GM12878 (cell line): ENCODE measurements at regions not wholly inside any gene's neighbourhood (a gene's known extent, or its start where the extent isn't known, plus 50 kb on each side); places are given as distances from the start of the nearest gene placed in this dataset.

ENCODE experiments used
- ATAC-seq: fragments of 200-7000 bp; cut with Tn5 transposase; 3 replicates; pipeline ENCODE4 v1.9.1; 2020; ENCODE audit warnings: mild to moderate bottlenecking, moderate library complexity
- BruUV-seq: library from RNA; stranded (reverse); fragments of 400-500 nt; replicated peaks from 2 replicates; lab custom pipeline; 2021; lab: Mats Ljungman, UMichigan
- CTCF ChIA-PET: fragments of 300-600 bp; sonication (Branson Sonifier 250); formaldehyde crosslinking; extraction: SDS; loops from one replicate; lab custom pipeline; 2021; ENCODE audit warnings: inconsistent platforms; lab: Yijun Ruan, JAX
- POLR2A ChIA-PET: fragments of 350-600 bp; formaldehyde crosslinking; extraction: SDS; loops from one replicate; lab custom pipeline; 2021; ENCODE audit warnings: inconsistent platforms; lab: Charles Lee
- RAD21 ChIA-PET: fragments of 300-600 bp; sonication (Branson Sonifier 250); formaldehyde crosslinking; loops from one replicate; lab custom pipeline; 2023; ENCODE audit warnings: antibody characterized with exemption; ENCODE audit not compliant: unreplicated experiment; lab: Charles Lee
- SMC1A ChIA-PET: fragments of 300-600 bp; sonication (Branson Sonifier 250); formaldehyde crosslinking; loops from one replicate; lab custom pipeline; 2023; ENCODE audit not compliant: unreplicated experiment, uncharacterized antibody; lab: Charles Lee
- DNase-seq: peaks from one replicate; pipeline ENCODE4 v3.0.0-alpha.2; 2011; ENCODE audit warnings: low read depth, low spot score
- FAIRE-seq: peaks from 3 replicates; lab custom pipeline; 2011; peaks lifted over from hg19 to GRCh38; lab: Jason Lieb, UNC
- H2AFZ ChIP-seq: 2 replicates; pipeline ENCODE4 v1.6.0; 2011; ENCODE audit warnings: low read depth, low read length, control low read depth; ENCODE audit not compliant: control insufficient read depth
- H3K27ac ChIP-seq: 2 replicates; pipeline ENCODE4 v1.5.1; 2011; ENCODE audit warnings: control low read depth; ENCODE audit not compliant: control insufficient read depth, insufficient read depth
- H3K27me3 ChIP-seq, 2 experiments: replicated peaks in 1 of 2; 2 replicates each; pipeline versions ENCODE4 v1.6.0 to v1.6.1; 2011; ENCODE audit warnings: low read length in 1 of 2; ENCODE audit not compliant: control insufficient read depth in 2 of 2, insufficient read depth in 2 of 2
- H3K36me3 ChIP-seq, 2 experiments: 2 replicates each; pipeline ENCODE4 v1.5.1; 2011; ENCODE audit warnings: low read length in 1 of 2; ENCODE audit not compliant: control insufficient read depth in 2 of 2, insufficient read depth in 2 of 2
- H3K4me1 ChIP-seq: 2 replicates; pipeline ENCODE4 v1.6.1; 2011; ENCODE audit warnings: mild to moderate bottlenecking, low read length, moderate library complexity, mixed read lengths; ENCODE audit not compliant: control insufficient read depth, insufficient read depth
- H3K4me2 ChIP-seq: 2 replicates; pipeline ENCODE4 v1.6.0; 2011; ENCODE audit warnings: control low read depth; ENCODE audit not compliant: control insufficient read depth, insufficient read depth
- H3K4me3 ChIP-seq: fragments of 200-600 bp; sonication (generic); 2 replicates; pipeline ENCODE4 v1.5.1; 2016
- H3K79me2 ChIP-seq: 2 replicates; pipeline ENCODE4 v1.6.0; 2011; ENCODE audit warnings: low read length; ENCODE audit not compliant: control insufficient read depth, insufficient read depth
- H3K9ac ChIP-seq: 2 replicates; pipeline ENCODE4 v1.8.0; 2011; ENCODE audit warnings: low read length, control low read depth, mixed read lengths; ENCODE audit not compliant: control insufficient read depth, insufficient read depth
- H3K9me3 ChIP-seq: replicated peaks from 3 replicates; pipeline ENCODE4 v1.5.1; 2011; ENCODE audit warnings: mild to moderate bottlenecking, low read length; ENCODE audit not compliant: control insufficient read depth, insufficient read depth
- H4K20me1 ChIP-seq: 2 replicates; pipeline ENCODE4 v1.6.0; 2011; ENCODE audit not compliant: control insufficient read depth, insufficient read depth
- CREM ChIP-seq: IDR thresholded peaks from 2 replicates; pipeline ENCODE4 v1.6.1; 2014; ENCODE audit warnings: antibody characterized with exemption, low read depth
- EED ChIP-seq: sonication (generic); IDR thresholded peaks from 2 replicates; pipeline ENCODE4 v1.6.1; 2016; ENCODE audit warnings: antibody characterized with exemption, low read depth
- EGR1 ChIP-seq, 2 experiments: IDR thresholded peaks; 1 replicate in 1 of 2; 2 replicates in 1 of 2; pipeline ENCODE4 v1.6.1; 2011 to 2012; ENCODE audit warnings: low read depth in 2 of 2, low read length in 2 of 2, borderline replicate concordance in 1 of 2, mild to moderate bottlenecking in 1 of 2, moderate library complexity in 1 of 2
- EP300 ChIP-seq, 2 experiments: fragments of 150-350 bp in 1 of 2; IDR thresholded peaks; 2 replicates each; pipeline ENCODE4 v1.6.1; 2011 to 2012; ENCODE audit warnings: low read depth in 2 of 2, low read length in 2 of 2, borderline replicate concordance in 1 of 2, improper control_type of control experiment in 1 of 2, inconsistent platforms in 1 of 2; ENCODE audit not compliant: control insufficient read depth in 1 of 2
- HSF1 ChIP-seq: fragments of 150-350 bp; IDR thresholded peaks from 2 replicates; pipeline ENCODE4 v1.6.1; 2014; ENCODE audit warnings: mild to moderate bottlenecking, low read depth, low read length
- NKRF ChIP-seq: fragments of 450-650 bp; conservative IDR thresholded peaks from 2 replicates; pipeline ENCODE4 v1.6.1; 2017; ENCODE audit warnings: mild to moderate bottlenecking, moderate library complexity
- RAD21 ChIP-seq: IDR thresholded peaks from 2 replicates; pipeline ENCODE4 v1.6.1; 2011; ENCODE audit warnings: mild to moderate bottlenecking, low read depth, low read length, moderate library complexity; ENCODE audit not compliant: insufficient read depth
- YY1 ChIP-seq: IDR thresholded peaks from 2 replicates; pipeline ENCODE4 v1.6.1; 2011; ENCODE audit warnings: low read depth, mild to moderate bottlenecking, low read length
- ZBED1 ChIP-seq: IDR thresholded peaks from 2 replicates; pipeline ENCODE4 v1.6.1; 2016; ENCODE audit warnings: borderline replicate concordance
- ZNF274 ChIP-seq: IDR thresholded peaks from one replicate; pipeline ENCODE4 v1.8.0; 2011; ENCODE audit not compliant: insufficient read length, insufficient read depth
- WGBS: methylation state at CpG from one replicate; pipeline ENCODE4 v1.1.6; 2016; ENCODE audit warnings: low lambda C conversion rate; ENCODE audit not compliant: insufficient replicate concordance, insufficient coverage; ENCODE audit errors: missing lambda C conversion rate; 5-methylcytosine and 5-hydroxymethylcytosine counted together
- in situ Hi-C: fragments of 300-500 bp; cut with MboI; formaldehyde crosslinking; loops from 9 replicates; pipeline ENCODE4 v1.14.3; 2018; ENCODE audit warnings: mixed read lengths
- intact Hi-C: fragments of 100-400 bp; cut with micrococcal nuclease; formaldehyde crosslinking; loops from one replicate; pipeline ENCODE4 v1.14.2; 2022; ENCODE audit not compliant: unreplicated experiment

GRCh38 chrX:20969565-20969964 lies 404.7 kb upstream of the CNKSR2 start:
- H3K27me3 ChIP-seq, result no peaks in the 10 kb centered on the region
- H3K4me2 ChIP-seq, result no peak overlapping the region
- ATAC-seq, result no peak
- no peak for DNase-seq
- RAD21 ChIA-PET, result no interaction called here
- H3K79me2 ChIP-seq, result no peaks in the 10 kb centered on the region
- TF ChIP-seq HSF1 (no peak), ZBED1 (no peak)
- H3K4me1 ChIP-seq, result no peaks in the 10 kb centered on the region
- POLR2A ChIA-PET, result interaction anchor here (0.6 kb wide), 1 partner anchor 18 kb away, joined by 3 read pairs; no protein-coding TSS in a partner anchor
- no TSS peak for BruUV-seq
- intact Hi-C loops (no loop called here), in situ Hi-C loops (no loop called here)
- no peaks in the 10 kb centered on the region for H3K9me3 ChIP-seq
- SMC1A ChIA-PET, result interaction anchor here (1.2 kb wide), 1 partner anchor 45 kb away, joined by 3 read pairs; no protein-coding TSS in a partner anchor
- H3K27ac ChIP-seq, result no peak overlapping the region
- H3K36me3 ChIP-seq, result no peaks in the 10 kb centered on the region
- H3K4me3 ChIP-seq, result no peak overlapping the region
- no peak for FAIRE-seq
- CTCF ChIA-PET, result interaction anchor here (1.5 kb wide), 1 partner anchor 14 kb away, joined by 3 read pairs; no protein-coding TSS in a partner anchor
- H2AFZ ChIP-seq, result no peak overlapping the region
- no peaks in the 10 kb centered on the region for H4K20me1 ChIP-seq
- WGBS, result 6% methylated on average over 1 of the region's 1 CpG
- H3K9ac ChIP-seq, result no peak overlapping the region

GRCh38 chrX:20968996-20969395 lies 405.2 kb upstream of the CNKSR2 start:
- intact Hi-C loops (no loop called here), in situ Hi-C loops (no loop called here)
- DNase-seq (no peak), ATAC-seq (no peak), FAIRE-seq (no peak)
- Histone ChIP-seq H4K20me1 (no peaks in the 10 kb centered on the region), H3K27me3 (no peaks in the 10 kb centered on the region), H3K4me1 (no peaks in the 10 kb centered on the region), H3K9ac (no peak overlapping the region), H3K27ac (no peak overlapping the region), H3K9me3 (no peaks in the 10 kb centered on the region), H3K4me2 (no peak overlapping the region), H3K36me3 (no peaks in the 10 kb centered on the region), H3K4me3 (no peak overlapping the region), H2AFZ (no peak overlapping the region), H3K79me2 (no peaks in the 10 kb centered on the region)
- ChIA-PET SMC1A (interaction anchor here (1.0 to 1.2 kb wide), 3 partner anchors 12 to 44 kb away, joined by 3 to 5 read pairs (median 4); no protein-coding TSS in a partner anchor), RAD21 (no interaction called here), POLR2A (interaction anchor here (0.6 kb wide), 1 partner anchor 17 kb away, joined by 3 read pairs; no protein-coding TSS in a partner anchor), CTCF (interaction anchor here (1.5 kb wide), 1 partner anchor 13 kb away, joined by 3 read pairs; no protein-coding TSS in a partner anchor)
- no TSS peak for BruUV-seq
- TF ChIP-seq NKRF (no peak), YY1 (no peak), CREM (no peak), EED (no peak), ZNF274 (no peak), RAD21 (no peak), EP300 (IDR thresholded peaks at IDR 0.05; ENCODE audit: borderline replicate concordance in 1 of 2, control insufficient read depth in 1 of 2, low read depth in 2 of 2, low read length in 2 of 2) (no peak), EGR1 (IDR thresholded peaks at IDR 0.05; ENCODE audit: borderline replicate concordance in 1 of 2, low read depth in 2 of 2, low read length in 2 of 2) (no peak)
- 40% methylated on average over 2 of the region's 2 CpGs for WGBS
